Activated CD4-positive, alpha-beta T cell treated with anti-CD3 and anti-CD28 coated beads for 48 hours (primary cell): ENCODE measurements at regions not wholly inside any gene's neighbourhood (a gene's known extent, or its start where the extent isn't known, plus 50 kb on each side); places are given as distances from the start of the nearest gene placed in this dataset.

ENCODE experiments used
- DNase-seq: peaks from one replicate; pipeline ENCODE4 v3.0.0-alpha.2; 2020

DNA sequence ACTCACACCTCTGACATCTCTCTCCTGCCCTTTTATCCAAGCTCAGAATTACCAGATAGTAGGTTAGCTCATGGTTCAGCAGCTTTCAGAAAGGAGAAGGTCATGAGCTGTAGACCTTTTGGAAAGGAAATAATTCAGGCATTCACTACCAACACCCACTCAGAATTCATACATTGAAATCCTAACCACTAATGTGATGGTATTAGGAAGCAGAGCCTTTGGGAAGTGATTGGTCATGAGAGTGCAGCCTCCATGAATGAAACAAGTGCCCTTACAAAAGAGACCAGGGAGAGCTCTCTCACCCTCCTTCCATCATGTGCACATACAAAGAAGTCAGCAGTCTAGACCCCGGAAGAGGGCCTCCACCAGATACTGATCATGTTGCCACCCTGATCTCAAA, 315.8 kb upstream of the CCDC54 start:
- no peak for DNase-seq

DNA sequence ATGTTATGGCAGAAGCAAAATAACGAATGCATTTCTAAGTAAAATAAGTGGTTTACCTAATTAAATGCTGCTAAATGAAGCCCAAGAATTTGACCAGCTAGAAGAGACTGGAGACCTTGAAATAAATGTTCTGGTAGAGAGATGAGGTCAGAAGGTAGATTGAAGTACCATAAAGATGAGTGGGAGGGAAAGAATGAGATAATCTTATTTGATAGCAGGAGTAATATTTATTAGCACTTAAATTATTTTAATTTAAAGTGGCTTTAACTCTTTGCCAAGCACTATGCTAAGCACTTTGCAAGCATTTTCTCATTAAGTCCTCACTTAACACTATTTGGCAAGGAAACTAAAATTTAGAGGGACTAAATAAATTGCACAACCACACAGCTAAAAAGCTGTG, 314.9 kb upstream of the CCDC54 start:
- no peak for DNase-seq

DNA sequence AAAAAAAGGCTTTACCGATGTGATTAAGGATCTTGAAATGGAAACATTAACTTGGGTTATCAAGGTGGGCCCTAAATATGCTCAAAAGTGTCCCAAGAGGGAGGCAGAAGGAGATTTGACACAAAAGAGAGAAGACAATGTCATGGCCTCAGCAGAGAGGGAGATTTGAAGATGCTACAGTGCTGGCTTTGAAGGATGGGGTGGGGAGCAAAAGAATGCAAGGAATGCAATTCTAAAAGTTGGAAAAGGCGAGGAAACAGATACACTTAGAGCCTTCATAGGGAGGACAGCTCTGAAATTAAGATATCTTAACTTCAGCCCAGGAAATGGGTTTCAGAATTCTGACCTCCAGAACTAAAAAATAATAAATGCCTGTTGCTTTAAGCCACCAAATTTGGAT, 314.5 kb upstream of the CCDC54 start:
- DNase-seq, result no peak

DNA sequence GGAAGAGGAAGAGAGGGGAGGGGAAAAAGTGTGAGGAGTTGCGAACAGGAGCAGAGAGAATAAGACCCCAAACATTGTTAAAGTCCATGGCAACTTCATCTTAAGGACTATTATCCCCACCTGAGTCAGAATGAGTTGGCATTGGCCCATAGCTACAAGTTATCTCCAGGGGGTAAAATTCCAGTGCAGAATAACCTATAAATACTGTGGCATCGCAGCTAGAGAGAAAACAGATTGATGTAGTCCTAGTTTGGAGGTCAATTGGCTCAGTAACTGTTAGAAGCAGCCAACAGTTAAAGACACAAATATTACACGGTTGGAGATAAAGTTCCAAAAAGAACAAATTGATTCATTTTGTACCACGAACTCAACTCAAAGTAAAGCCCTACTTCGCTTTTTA, 313.9 kb upstream of the CCDC54 start:
- no peak for DNase-seq

DNA sequence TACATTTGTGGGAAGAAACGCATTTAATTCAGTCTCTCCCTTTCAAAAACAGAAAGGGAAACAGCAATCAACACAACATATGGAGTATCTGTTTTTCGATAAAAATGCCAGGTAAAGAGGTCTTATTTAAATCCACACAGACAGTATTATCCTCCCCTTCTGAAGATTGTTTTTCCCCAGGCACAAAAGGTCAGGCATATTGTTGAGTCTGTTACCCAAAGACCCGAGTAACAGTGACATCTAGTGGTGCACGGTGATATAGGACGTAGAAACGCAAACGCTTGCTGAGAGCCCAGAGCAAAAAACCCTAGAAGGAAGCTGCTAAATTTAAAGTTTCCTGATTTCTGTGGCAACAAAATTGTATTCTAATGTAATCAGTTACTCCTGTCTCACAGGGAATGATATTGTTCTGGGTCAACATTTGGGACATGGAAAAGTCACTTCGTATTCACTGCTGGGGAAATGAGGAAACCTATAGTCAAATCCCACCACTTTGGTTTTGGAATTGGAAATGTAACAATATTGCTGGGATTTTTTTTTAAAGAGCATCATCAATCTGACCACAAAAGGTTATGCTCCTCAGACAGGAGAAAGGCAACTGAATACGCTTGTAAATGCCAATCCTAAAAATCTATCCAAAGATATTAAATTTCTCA, 312.7 kb upstream of the CCDC54 start:
- DNase-seq, result peak; percentile 76

DNA sequence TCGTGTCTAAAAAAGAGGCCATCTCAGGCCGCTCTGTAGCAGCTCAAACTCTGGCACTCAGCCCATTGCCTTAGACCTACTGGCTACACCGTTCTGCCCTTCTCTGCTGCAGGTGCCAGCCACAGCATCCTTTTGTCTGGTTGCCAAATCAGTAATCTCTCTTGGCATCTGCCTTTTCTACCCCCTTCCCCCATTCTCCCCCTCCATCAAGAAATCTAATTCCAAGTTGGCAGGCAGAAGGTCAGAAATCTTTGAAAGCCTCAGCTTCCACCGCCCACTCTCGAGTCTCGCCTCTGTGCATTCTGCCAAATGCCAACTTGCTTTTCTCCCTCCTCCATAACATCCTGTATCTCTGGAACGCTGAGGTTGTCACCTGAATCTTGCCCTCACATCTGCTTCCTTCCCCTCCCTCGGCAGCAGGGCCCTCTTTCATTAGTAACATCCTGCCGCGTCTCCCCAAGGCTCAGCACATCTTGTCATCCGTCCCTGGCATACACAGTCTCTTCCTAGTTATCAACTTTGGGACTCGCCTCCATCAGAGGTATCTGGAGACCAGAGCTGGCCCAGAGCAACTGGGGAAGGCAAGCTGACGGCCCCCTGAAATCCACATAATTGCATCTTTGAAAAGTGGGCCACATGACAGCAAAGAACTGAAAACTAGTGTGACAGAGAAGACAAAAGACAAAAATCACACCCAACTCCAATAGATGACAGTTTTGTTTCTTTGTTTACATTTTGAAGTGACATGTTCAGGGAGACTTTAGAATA, 312.0 kb upstream of the CCDC54 start:
- peak; percentile 3 for DNase-seq

DNA sequence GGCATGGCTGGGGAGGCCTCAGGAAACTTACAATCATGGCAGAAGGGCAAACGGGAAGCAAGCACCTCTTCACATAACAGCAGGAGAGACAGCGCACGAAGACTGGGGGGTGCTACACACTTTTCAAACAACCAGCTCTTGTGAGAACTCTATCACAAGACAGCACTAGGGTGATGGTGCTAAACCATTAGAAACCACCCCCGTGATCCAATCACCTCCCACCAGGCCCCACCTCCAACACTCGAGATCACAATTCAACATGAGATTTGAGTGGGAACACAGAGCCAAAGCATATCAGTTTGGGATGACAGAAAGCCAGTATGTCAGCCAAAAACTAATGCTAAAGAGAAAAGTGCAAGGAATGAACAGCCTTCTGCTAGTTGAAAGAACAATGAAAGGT, 309.8 kb upstream of the CCDC54 start:
- no peak for DNase-seq

DNA sequence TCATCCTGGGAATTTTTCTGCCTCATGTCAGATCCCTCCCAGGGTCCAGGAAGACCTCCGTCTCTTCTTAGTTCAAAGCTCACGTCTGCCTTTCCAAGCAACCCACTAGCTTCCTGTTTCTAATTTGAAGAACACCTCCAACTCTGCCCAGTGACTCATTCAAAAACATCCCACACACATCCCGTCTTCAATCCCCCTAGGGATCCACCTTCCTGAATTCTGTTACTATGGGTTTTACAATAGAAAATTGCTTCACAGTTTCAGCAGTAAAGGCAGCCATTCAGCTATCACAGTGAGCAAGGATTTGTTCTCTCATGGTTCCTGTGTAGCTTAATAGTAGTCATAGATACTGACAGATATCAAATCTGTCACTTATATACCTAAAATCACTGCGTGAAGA, 308.3 kb upstream of the CCDC54 start:
- no peak for DNase-seq

DNA sequence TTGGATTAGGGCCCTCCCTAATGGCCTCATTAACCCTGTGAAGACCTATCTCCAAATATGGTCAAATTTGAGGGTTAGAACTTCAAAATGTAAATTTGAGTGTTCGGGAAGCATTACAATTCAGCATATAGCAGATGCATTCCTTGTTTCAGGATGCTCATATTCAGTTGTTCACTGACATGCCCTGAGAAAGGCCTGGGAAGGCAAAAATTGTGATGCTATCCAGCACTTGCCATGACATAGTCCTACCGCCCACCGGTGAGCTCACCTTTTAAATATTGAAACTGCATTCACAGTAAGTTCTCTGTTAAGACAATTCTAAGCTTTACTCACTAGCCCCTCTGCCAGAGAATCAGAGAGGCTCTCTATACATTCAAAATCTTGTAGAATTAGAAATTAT, 300.3 kb upstream of the CCDC54 start:
- DNase-seq, result no peak

DNA sequence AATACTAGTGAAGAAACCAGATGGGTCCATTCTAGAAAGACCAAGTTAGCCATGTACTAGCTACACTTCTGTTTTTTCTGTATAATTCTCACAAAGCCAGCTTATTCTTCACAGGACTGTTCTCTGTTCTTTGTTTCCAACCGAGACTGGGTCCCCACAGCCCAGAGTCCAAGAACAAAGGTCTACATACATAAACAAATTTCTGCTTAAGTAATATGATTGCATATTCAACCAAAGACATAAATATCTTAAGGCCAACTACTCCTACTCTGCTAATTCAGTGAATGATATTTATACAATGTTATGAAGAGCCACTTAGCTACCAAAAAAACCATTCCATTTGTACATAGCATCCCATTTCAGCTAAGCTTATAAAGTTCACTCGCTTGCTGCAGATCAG, 299.8 kb upstream of the CCDC54 start:
- DNase-seq, result no peak

DNA sequence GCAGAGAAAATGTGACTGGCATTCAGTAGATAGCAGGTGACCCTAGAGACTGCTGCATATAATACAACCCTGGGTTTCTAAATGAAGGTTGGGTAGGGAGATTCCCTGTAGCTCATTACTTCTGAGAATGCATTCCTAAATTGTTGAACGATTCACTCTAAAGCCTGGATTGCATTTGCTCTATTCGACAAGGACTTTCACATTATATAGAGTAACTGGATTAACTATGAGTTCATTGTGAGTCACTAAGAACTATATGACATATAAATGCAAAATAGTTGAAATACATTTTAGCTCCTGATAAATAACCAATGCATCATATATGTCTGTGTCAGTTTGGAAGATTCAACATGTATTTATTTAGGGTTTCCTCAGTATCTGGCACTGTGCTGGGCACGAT, 294.7 kb upstream of the CCDC54 start:
- no peak for DNase-seq

DNA sequence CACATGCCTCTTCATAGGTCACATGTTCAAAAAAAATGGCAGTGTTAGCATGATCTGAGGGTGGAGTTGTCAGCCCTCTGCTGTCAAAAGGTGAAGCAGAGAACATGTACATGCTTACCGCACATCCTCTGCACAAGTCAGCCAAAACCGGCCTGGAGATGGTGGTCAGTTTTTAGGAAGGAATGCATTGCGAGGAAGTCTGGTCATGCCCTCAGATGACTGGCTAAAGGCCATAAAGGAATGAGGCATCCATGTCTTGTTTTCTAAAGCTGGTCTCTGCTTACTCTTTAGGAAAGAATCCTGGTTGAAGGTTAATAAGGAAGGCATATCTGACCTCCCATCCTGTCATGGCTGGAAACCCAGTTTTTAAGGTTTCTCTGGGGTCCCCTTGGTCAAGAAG, 292.0 kb upstream of the CCDC54 start:
- DNase-seq, result no peak

DNA sequence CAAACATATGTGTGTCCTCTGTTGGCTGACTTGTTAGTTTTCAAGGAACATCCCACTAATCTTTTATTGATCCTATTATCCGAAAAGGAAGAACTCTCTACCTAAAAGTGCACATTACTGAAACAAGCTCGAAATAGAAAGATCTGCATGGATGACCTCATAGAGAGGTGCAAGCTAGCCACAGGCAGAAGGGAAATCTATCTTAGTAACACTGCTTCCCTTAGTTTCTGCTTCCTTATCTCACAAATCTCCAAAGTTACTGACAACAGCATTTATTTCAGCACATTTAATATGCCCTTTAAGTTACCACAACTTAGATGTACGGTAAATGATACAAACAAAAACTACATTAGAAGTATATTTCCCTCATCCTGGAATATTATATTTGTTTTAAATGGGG, 285.1 kb upstream of the CCDC54 start:
- no peak for DNase-seq

DNA sequence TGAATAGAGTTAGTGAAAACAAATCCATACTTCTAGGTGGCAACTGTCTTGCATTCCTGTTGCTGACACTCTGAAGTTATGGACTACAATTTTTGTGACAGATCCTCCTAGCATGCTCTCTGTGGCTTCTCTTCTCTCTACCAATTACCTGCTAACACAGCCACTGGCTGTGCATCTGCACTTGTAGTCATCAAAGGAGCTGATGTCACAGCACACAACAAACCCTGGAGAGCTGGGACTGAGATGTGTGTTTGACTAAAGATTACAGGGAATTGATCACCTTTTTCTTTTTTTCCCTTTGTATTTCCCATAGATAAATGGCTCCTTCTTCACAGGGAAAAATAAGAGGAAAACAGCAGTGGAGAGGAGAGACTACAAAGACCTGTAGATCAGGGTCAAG, 278.4 kb upstream of the CCDC54 start:
- DNase-seq, result no peak

DNA sequence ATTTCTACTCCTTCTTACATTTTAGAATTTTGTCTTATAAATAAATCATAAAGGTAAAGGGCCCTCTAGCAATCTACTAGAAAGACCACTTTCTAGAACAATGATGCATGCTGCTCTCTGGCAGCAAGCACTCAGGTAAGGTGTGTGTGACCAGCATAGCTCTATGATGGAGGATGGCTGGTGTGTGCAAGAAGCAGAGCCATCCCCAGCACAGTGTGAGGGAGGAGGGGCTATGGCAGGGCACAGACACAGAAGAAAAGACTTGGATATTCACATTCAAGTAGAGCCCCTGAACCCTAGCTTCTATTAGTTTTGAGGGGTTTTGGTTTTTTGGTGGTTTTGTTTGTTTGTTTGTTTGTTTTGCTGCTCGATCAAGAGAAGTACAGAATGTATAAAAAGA, 277.1 kb upstream of the CCDC54 start:
- no peak for DNase-seq

DNA sequence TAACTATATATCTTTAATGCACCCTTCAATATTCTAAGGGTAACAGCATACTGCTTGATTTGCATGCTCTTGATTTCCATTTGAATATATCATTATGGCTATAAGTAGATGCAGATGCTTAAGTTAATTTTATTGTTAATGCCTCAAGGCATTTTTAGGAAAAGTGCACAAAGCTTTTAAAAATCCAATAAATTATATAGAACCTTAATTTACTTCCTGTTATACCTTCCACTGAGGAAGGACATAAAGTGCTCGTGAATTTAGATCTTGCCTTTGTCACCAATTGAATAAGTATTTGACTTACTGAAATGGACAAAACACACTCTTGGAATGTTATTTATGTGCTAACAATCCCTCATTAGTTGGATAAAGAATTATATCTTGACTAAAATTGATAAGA, 276.7 kb upstream of the CCDC54 start:
- no peak for DNase-seq

DNA sequence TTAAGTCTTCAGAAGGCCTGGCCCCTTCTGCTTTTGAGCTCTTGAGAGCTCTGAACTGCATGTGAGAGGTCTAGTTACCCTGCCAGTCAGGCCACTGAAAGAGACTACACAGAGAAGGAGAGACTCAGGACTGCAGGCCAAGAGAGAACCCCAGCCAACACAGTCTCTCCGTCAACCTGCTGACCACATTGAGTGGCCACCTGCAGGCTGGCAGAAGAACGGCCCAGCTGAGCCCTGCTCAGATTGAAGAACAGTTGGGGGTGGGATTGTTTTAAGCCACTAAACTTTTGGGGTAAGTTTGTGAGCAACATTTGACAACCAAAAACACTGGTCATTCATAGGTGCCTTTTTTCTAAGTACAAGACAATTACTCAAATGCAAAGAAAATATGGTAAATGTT, 273.5 kb upstream of the CCDC54 start:
- no peak for DNase-seq

DNA sequence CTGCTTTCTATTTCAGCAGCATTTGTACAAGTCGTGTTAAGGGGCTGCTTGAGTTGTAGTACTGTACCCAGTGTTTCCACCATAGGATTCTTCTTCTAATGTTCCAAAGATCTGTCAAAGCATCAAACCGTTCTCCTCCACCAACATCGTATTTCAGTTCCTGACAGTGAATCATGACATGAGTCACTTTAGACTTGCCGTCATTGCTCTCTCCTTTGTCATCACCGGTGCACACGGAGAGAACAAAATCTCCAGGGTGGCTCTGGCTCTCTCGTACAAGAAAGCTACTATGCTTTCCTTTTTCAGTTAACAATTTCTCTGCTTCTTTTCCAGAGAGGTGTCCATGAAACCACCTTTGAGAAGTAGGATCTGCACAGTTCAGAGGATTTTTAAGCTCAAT, 270.9 kb upstream of the CCDC54 start:
- DNase-seq, result no peak

DNA sequence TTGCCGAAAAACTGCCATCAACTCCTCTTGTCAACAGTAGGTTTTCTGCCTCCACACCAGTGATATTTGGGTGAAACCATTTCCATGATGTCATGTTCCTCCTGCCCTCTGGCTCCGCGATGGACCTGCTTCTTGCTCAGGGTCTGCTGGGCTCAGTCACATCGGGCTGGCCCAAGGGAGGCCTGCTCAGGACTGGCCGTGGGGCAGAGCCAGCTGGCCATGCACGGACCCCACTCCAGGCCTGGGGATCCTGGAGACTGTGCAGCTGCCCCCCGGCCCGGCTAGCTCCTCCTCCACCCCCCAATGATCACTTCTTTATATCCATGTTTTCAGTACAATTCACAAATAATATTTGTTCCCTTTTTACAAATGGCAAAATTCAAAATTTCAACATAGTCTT, 270.3 kb upstream of the CCDC54 start:
- DNase-seq, result no peak

DNA sequence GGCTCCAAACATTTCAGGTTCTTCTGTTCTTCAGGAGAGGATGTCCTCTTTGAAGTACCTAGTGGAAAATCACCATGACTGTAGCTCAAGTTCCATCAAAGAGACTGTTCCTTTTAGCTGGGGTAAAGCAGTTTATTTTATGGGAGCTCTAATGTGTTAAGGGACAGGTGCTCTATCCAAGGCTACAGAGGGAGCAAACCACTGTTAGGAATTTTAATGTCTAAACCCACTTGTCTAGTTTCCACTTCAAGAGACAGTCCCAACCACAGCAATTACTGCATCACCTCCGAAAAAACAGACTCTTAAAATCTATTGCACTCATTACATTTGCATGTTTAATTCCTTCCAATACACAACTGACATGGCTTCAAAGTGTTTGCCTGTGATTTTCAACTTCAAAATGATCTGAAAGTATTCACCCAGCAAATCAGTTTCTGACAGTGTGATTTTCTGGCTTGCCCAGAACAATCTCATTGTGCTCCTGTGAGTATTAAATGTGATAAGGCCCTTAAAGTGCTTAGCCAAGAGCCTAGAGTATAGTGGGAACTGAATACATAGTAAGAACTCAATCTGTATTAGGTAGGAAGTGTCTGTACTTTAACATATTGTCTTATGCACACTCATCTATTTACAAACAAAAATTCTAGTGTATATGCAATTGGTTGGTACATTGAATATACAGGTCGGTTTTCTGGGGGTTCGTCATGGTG, 266.5 kb upstream of the CCDC54 start:
- DNase-seq, result no peak

DNA sequence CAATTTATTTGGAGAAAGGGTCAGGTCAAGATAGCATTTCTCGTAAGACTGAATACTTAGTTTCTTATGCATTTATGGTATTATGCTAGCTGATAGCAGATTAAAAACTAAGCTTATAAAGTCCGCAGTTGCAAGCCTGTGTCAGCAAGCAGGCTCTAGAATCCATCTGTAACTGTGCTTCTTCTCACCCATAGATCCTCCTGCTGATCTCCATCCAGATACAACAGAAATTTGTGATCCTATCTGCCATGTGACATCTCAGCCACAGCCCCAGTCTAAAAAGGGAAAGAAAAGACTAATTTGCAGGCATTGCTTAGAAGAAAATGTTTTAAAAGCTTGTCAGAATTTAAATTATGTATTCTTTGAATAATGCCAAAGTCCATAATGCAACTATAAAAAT, 265.4 kb upstream of the CCDC54 start:
- no peak for DNase-seq

DNA sequence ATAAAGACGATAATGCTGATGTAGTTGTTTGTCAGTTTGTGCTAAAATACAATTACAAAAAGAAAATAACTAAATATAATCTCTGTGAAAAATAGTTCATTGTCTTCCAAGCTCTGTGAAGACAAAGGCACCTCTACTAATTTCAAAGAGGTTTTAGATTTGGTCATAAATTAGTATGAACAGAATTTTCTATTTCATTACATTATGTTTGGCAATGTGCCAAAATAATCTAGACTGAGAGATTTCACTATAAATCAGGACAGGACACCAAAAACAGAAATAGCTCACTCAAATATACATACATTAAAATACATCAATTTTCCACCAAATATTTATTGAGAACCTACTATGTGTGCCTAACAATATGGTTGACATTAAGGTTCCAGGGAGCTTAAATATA, 264.9 kb upstream of the CCDC54 start:
- no peak for DNase-seq

DNA sequence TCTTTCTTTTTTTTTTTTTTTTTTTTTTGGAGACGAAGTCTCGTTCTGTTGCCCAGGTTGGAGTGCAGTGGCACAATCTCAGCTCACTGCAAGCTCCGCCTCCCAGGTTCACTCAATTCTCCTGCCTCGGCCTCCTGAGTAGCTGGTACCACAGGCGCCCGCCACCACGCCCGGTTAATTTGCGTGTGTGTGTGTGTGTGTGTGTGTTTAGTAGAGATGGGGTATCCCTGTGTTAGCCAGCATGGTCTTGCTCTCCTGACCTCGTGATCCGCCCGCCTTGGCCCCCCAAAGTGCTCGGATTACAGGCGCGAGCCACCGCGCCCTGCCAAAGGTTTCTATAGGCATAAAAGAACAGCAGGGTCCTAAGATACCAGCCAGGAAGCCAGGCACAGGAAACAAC, 261.0 kb upstream of the CCDC54 start:
- no peak for DNase-seq

DNA sequence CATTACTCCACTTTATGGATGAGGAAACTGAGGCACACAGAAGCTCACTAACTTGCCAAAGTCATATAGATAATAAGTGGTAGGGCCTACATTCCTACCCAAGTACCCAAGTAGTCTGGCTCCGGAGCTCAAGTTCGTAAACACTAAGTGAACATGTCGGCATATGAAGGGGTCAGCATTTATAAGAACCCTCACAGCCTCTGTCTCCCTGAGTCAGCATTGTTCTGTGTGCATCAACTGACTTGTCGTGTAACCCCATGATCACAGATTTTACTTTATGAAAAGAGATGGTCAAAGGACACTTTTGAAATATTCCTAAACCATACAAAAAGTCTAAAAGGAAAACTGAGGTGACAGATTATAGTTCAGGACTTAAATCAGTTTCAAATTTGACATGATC, 260.1 kb upstream of the CCDC54 start:
- no peak for DNase-seq
